HG03520 (cell line): ENCODE measurements at regions not wholly inside any gene's neighbourhood (a gene's known extent, or its start where the extent isn't known, plus 50 kb on each side); places are given as distances from the start of the nearest gene placed in this dataset.
A peak's percentile ranks its signal among the peaks of the same experiment; 100 is the strongest.

Experiments
- ATAC-seq: cut with Tn5 transposase; IDR thresholded peaks from one replicate; pipeline ENCODE4 v1.9.1; 2021; ENCODE audit warnings: mild to moderate bottlenecking, moderate library complexity; ENCODE audit not compliant: unreplicated experiment

DNA sequence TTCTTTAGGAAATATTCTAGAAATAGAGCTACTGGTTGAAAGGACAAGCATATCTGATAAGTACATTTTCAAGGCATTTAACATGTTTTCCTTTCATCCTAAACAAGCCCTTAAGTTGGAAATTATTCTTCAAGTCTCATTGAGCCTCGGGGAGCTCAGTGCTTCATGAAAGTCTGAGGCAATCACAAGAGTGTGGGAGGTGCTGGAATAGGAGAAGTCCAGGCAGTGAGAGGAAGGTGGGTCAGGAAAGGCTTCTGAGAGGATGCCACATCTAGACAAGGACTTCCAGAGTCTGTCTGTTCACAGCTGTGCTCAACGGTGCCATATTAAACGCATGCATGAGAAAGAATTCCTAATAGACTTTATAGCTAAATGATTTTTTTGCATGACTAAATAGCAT, 69.8 kb downstream of the CD83 start:
- no peak for ATAC-seq

DNA sequence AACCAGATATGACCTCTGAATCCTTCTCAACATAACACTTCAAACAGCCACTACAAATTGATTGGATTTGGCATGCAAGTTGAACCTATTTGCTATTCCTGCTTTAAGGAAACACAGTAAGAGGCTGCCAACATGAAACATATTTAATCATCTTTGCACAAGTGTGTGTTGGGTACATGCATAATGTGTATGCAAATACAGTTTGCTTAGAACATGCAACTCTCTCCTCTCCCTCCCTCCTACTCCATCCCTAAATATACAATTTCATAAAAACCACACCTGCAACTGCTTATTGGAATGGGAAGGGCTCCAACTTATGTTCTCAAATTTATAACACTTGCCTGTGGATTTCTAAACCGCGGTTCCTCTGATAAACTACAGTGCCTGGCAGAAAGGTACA, 71.5 kb downstream of the CD83 start:
- ATAC-seq: no peak

DNA sequence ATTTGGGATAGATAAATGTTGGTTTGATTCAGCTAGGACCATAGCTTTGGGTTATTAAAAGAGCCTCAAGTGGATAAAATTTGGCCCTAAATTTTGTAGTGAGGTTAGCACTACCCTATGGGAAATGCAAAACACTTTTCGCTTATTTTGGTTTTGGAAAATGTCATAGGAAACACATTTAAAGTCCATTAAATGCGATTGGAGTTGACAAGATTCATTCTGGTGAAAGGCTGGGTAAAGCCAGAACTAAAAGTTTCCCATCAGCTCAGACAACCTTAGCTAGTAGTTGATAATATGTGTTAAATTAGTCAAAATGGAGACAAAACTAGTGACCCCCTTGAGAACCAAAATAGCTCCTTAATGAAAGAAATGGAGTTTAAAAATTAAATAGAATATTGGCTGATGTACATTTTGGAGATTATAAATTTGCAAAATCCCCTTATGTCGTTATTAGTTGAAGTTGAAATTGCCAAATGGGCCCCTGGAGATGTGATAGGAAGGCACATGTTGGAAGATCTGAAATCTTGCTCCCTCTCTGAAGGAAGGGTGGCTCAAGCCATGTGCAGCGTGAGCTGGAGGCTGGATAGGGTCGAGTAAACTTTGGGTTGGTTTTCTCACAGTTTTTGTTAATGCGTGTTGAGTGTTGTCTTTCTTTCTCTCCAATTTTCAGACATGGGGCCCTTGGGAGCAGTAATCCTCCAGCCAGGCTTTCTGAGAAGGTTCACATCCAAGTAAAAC, 72.8 kb downstream of the CD83 start:
- no peak for ATAC-seq

DNA sequence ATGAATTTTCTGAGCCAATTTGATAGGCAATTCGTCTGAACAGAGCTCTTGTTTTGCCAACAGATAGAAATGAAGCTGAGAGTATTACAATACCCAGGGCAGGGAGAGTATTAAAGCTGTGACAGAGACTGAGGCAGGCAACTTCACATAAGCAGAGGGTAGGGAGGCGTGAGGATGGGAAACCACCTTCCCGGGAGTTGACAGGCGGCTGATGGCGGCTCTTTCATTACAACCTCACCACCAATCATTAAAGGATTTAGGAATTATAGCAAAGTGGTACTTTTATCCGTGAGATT, 73.3 kb downstream of the CD83 start:
- no peak for ATAC-seq

DNA sequence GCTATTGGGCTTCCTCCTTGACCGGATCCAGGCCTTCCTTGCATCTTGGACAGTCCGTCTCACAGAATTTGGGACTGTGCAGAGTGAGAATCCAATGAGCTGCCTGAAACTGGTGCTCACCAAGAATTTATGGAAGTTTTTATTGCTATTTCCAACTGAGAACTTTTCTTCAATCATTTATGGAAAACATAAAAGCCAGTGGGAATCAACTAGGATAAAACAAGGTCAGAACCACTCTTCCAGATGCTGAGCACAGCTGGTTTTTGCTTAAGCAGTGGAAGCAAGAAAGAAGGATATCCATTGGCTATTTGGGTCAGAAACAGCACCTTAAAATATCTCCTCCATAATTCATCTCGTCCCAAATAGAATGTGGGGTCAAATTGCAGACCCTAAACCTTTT, 74.2 kb downstream of the CD83 start:
- ATAC-seq: no peak

DNA sequence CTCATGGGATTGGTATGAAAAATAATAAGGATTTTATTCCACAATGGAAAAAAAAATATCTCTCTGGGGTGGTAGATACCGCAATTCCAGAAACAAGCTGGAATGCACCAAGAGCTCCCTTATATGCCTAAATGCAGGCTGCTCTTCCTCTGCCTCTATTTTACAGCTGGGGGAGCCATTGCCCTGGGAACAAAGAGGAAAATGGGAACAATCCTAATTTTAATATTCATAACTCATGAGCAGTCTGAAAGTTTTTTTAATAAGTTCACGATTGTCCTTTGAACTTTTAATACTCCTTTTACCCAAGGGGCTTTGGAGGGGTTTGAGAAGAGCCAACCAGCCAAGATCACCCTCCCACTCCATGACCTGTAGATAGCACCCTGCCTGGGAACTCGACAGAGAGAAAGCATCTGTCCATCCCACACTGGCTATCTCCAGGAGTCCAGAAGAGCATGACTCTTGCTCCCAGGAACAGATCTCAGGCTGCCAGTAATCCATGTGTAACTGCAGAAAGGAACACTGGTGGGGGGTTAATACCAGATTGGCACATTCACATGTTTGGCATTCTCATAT, 74.7 kb downstream of the CD83 start:
- no peak for ATAC-seq

DNA sequence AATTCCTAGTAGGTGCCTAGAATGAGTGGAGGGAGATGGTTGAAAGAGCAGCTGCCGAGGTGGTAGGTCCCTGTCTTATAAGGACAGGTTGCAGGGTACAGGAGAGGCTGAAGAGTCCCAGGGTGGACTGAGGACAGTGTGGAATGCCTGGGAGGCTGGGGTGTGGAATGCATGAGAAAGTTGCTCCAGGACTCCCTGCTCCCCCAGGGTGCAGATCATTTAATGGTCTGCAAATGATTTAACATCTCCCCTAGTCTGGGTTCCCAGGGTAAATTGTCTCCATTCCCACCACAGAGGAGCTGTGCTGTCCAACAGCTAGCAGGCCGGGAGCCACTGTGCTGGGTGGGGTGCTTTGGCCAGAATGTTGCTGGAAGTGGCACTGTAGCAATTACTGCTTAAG, 76.0 kb downstream of the CD83 start:
- ATAC-seq: no peak

DNA sequence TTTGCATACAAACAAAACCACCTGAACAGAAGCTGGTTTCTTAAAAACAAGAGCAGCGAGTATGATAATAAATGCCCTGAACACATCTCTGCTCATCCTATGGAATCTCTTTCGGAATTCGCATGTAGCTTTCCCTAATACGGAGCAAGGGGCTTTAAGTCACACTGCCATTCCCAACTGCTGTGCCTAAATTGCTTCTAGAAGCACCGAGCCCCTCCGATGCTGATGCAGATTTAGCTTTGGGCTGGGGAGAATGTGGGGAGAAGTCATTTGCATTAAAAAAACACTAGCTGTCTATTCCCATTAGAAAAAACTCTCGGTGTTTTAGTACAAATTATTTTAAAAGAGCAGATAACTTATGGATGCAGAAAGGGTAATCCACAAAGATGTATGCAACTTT, 76.9 kb downstream of the CD83 start:
- ATAC-seq: no peak

DNA sequence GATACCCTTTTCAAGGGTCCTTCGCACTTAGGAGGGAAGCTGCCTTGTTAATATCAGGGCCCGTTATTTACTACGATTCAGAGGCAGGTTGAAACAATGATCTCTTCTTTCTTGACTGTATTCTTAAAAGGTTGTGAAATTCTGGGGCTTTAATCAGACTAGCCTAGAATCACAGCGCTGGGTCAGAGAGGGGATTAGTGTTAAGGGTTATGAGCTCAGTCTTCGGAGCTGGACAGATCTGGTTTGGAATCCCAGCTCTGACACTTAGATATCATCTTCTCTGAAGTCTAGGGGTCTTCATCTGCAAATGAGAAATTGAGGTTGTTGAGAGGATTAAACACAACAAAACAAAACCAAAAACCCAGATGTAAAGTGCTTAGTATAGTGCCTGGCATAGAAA, 77.4 kb downstream of the CD83 start:
- ATAC-seq: no peak

DNA sequence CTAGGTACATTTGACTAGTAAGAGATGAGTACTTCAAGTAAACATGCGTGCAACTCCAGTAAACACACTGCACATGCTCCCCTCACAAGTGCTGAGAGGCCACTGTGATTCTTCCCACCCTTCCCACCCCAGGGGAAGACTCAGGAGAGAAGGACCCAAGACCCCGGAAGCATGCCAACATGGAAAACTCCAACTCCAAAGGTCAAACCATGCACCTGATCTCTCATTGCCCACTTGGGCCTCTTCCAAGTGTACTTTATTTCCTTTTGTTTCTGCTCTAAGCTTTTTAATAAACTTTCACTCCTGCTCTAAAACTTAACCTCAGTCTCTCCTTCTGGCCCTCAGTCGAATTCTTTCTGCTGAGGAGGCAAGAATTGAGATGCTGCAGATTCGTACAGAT, 78.5 kb downstream of the CD83 start:
- no peak for ATAC-seq

DNA sequence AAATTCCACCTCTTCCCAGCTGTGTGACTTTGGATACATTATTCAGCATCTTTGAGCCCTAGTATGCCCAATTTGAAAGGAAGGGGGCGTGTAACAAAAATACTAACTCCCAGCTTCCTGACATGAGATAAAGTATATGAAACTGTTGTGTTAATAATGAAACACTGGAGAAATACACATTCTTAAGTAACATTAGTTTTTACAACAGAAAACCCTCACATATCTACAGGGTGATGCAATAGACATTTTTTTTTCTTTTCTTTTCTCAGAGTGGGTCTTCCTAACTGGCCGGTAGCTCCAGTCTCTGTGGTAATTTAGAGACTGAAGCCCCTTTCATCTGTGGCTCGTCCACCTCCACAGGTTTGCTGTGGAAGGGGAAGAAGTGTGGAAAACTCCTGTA, 79.5 kb downstream of the CD83 start:
- no peak for ATAC-seq

DNA sequence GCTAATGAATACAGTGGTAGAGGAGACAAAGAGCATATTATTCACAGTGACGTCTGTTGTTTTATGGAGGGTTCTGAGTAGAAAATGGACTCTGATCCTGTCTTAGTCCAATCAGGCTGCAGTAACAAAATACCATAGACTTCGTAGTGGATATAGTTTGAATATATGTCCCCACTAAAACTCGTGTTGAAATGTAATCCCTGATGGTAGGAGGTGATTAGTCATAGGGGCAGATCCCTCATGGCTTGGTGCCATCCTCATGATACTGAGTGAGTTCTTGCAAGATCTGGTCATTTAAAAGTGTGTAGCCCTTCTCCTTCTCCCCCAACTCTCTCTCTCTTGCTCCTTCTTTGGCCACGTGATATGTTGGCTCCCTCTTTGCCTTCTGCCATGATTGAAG, 82.5 kb downstream of the CD83 start:
- ATAC-seq: no peak

DNA sequence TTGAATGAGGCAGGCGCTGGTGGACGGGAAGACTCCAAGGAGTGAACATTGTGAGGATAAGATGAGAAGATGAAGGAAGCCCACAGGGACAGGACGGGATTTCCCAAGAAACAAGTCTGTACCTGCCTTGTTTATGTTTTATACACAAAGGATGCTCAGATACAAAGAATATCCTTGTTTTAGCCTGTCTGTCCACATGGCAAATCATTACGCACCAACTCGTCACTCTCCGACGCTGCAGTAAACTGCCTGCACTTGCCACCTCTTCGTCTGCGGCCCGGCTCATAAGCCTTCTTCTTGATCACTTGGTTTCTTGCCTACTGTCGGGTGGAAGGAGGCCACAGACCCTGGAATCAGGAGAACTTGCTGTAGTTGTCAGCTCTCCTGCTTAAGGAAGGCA, 85.4 kb downstream of the CD83 start:
- no peak for ATAC-seq

DNA sequence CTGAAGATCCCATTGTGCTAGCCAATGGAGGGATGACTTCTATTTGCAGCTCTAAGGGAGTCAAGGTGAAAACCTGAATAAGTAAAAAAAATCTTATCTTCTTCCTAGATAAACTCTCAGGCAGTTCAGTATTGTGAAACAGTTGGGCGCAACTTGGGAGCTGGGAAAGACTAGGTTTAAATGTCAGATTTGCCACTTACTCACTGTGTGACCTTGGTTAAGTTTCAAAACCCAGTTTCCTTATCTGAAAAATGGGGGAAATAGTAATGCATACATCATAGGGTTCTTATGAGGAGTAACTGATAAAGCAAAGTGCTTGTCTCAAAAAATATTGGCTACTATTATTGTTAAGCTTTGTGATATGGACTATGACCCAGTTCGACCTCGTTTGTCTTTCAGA, 88.8 kb downstream of the CD83 start:
- ATAC-seq: no peak

DNA sequence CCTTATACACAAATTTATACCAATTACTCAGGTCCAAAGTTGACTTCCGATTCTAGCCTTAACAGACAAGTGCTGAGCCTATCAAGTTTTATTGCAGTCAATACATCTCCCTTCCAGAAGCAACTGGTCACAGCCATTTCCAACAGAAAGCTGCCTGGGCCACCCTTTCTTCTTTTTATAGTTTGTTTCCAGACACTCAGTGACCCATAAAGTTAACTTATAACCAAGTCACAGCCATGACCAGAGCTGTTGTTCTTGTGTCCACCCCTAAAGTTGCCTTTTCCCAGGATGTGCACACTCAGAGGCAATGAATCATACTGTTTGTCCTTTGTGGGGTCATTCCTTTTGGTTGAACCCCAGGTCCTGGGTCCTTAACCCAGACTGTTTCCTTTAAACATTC, 89.9 kb downstream of the CD83 start:
- ATAC-seq: no peak

DNA sequence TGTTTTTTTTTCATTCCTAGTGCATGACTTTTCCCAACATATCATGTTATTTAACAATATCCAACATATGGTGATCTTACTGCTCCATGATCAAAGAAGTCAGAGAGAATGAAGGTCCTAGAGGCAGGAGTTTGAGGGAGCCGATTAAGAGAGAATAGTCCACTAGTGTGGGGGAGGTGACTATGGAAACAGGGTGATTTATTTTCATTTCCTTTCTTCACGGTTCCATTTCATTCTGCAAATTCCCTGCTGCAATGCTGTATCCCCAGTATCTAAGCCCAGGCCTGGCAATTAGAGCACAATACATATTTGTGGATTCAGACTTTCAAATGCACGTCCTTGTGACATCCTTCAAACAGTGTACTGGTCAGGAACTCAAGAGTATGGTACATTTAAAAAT, 91.4 kb downstream of the CD83 start:
- no peak for ATAC-seq

DNA sequence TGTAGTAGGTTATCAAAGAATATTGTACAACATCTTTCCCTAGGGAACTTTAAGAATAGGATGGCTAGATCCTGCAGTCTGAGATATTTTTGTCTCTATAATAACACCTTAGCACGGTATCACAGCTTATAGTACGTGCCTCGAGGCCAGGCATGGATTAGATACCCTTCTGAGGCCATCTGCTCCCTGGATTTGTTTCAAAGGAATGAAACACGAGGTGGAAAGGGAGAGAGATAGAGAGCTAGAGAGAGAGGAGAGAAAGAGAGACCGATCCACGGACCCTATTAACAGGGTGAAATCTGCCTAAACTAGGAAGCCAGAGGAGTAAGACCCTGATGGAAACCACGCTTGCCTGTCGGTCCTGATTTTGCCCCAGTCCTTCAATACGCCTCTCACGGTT, 92.5 kb downstream of the CD83 start:
- ATAC-seq: no peak

DNA sequence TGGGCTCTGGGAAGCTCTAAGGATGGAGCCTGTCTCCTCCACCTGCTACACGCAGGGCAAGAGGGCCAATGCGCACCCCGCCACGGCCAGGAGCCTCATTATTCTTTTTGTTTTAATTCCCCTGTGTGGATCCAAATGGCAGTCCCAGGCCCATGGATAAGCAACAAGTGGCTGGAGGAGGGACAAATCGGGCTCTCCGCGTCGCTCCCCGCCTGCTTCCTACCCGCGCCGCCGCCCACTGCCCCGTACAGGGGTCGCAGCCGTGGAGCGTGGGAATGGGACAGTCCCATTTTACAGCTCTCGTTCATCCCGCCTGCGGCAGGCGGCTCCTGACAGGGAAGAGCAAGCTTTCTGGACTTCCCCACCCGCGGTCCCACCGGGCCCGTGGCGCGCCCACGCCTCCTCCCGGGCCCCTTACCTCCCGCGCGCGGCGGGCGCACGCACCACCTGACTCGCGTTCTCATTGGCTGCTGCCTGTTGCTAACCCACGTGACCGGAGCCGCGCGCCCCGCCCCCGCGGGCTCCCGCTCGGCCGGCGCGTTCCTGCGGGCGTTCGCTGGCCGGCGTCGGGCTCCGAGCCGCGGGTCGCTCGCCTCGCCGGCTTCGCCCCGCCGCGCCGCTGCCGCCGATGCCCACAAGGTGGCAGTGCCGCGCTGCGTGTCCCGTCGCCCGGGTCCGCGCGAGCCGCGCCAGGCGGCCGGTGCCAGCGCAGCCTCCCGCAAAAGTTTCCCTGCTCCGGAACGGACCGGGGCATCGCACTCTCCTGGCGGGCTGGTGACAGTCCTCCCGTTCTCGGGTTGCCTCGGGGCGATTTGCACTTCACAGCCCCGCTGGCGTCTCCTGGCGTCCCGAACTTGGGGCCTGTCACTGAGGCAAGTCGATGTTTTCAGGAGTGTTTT, 93.3 kb downstream of the CD83 start:
- peak; percentile 92 for ATAC-seq

DNA sequence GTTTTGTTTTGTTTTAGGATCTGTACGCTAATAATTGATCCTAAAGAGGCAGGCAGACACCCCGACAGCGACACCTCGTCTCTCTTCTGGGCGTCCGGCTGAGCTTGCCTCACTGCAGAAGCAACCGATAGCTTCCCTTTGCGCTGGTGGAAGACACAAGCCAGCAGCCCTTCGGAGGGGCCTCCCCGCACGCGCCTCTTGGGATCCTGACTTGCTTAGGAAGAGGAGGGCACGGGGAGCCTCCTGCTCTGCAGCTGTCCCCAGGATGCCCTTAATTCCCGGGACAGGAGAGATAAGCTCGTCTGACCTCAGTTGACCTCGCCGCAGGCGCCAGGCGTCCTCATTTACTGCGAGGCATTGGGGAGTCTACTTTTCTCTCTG, 94.0 kb downstream of the CD83 start:
- no peak for ATAC-seq

DNA sequence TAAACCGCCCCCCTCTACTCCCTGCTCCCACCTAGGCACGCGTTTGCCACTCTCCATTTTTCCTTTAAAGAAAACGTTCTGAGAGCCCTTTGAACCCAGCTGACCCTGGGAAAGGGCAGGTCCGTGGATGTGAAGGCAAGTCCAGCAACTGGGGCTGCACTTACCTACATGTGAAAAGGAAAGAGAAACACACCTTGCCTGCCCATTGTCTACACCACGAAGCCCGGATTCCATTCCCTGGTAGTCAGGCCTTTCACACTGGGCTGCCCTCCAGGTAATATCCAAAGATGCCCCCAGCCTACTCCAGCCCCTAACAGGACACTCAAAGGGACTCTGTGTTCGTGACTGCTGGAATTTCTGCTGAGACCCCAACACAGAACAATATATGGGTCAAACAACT, 94.4 kb downstream of the CD83 start:
- ATAC-seq: no peak

DNA sequence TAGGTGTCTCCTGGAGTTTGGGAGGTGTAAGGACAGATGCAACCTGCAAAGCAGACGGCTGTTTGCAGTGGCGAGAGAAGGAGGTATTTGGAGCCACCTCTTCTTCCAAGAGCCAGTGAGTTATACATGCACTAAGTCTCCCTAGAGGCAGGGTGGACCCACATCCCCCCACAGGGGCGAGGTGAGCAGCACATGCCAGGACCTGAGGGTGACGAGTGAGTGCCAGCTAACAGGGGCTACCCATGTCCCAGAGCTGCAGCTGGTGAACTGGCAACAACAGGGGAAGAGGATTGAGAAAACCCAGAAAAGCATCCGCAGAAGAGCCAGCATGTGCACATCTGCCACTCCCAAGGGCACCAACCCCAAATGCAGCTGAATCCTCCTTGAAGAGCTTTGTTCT, 95.1 kb downstream of the CD83 start:
- no peak for ATAC-seq

DNA sequence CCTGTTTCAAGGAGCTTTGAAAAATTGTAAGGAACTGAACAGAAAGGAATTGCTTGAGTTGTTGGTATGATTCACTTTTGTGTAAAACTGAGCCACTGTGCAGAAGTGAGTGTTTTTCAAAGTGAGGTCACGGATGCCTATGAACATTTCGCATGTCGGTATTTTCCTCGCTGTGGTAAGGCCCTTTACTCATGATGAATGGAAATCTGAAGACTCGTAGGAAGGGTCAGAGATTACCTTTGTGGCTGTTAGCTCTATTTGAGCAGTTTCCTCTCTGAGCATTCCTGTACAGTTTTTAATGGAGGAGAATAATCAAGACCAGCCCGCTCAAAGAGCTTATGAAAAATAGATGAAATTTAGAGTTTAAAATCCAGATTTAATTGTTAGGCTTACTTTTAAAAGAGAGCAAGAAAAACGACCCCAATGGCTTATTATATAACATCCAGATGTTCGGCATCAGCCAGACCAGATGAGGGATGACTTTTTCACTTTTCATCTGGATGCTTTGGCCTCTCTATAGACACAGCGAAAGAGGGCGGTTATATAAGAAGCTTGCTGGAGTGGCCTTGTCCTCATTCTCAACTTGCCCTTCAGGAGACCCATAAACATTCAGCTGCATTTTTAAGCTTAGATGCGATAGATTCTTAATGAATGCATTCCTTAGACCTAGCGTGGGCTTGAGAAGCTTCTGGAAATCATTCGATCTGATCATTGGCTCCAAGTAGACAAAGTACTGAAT, 99.5 kb downstream of the CD83 start:
- no peak for ATAC-seq
